GM21723 (cell line): ENCODE measurements at regions not wholly inside any gene's neighbourhood (a gene's known extent, or its start where the extent isn't known, plus 50 kb on each side); places are given as distances from the start of the nearest gene placed in this dataset.

Source experiments
- ATAC-seq: cut with Tn5 transposase; IDR thresholded peaks from one replicate; pipeline ENCODE4 v1.9.1; 2021; ENCODE audit warnings: mild to moderate bottlenecking, moderate library complexity; ENCODE audit not compliant: unreplicated experiment

- no peak for ATAC-seq
Observed at GRCh38 chr1:208413006-208413405, 168.8 kb upstream of the PLXNA2 start.

GRCh38 chr1:208418667-208419066 is 174.5 kb upstream of the PLXNA2 start:
- no peak for ATAC-seq

- ATAC-seq: no peak
Observed at GRCh38 chr1:208419746-208420420, 175.7 kb upstream of the PLXNA2 start.

GRCh38 chr1:208420696-208421095 is 176.5 kb upstream of the PLXNA2 start:
- ATAC-seq: no peak

DNA sequence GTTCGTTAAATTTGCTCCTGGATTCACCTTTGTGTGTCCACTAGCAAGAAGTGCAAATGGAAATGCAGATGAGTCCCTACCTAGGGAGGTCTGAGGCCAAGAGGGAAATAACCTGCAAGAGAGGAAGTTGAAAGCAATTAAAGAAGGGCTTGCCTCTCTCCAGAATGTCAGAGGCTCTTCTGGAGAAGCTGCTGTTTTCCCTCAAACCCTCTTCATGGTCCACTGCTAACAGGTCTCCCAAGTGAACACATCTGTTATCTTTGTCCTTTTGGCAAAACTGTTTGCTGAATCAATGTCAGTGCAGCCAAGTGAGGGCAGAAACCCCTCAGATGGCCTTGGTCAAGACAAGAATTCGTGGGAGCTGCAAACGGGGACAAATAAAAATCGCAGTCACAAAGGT is 177.3 kb upstream of the PLXNA2 start:
- no peak for ATAC-seq

GRCh38 chr1:208423526-208423925 is 179.3 kb upstream of the PLXNA2 start:
- ATAC-seq: no peak

- no peak for ATAC-seq
Observed at GRCh38 chr1:208425096-208425495, 180.9 kb upstream of the PLXNA2 start.

GRCh38 chr1:208430220-208430619 is 186.0 kb upstream of the PLXNA2 start:
- no peak for ATAC-seq

GRCh38 chr1:208431721-208432120 is 187.5 kb upstream of the PLXNA2 start:
- ATAC-seq: no peak

GRCh38 chr1:208432346-208432745 is 188.2 kb upstream of the PLXNA2 start:
- ATAC-seq: no peak

DNA sequence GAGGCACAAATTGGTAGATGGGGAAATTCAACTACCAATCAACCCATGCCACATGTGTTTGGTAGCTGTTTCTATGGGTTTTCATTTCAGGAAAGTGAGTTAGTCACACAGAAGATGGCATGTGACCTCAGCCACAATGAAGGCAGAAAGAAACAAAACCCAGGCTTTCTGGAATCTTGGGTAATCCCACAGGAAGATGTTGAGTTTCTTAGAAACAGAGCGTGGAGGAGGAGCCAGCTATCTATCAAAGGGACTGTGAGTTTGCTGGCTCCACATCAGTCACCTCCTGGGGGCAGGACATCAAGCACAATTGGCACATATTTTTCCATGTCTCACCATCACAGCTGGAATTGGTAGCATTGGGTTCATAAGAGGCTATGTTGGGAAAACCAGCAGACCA is 188.9 kb upstream of the PLXNA2 start:
- ATAC-seq: no peak

- ATAC-seq: no peak
Observed at GRCh38 chr1:208433971-208434370, 189.8 kb upstream of the PLXNA2 start.

DNA sequence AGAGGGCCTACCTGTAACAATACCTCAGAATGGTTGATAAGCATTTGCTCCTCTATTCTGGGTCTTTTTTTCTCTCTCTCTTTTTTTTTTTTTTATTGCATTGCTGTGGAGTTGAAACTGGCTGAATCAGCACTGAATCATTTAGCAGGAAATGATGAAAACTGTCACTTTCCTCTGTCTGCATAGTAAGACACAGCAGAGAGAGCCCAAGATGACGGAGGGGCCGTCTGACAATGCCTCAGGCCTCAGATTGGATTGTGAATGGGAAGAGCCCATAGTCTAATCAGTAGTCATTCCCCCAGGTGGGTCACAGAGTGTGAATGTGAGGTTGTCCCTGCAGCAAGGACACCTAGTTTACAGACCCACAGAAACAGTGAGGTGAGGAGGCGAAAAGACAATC is 193.2 kb upstream of the PLXNA2 start:
- ATAC-seq: no peak

GRCh38 chr1:208438112-208438699 is 194.0 kb upstream of the PLXNA2 start:
- ATAC-seq: no peak

- ATAC-seq: no peak
Observed at GRCh38 chr1:208445758-208446203, 201.6 kb upstream of the PLXNA2 start.

- no peak for ATAC-seq
Observed at GRCh38 chr1:208446271-208446691, 202.1 kb upstream of the PLXNA2 start.

DNA sequence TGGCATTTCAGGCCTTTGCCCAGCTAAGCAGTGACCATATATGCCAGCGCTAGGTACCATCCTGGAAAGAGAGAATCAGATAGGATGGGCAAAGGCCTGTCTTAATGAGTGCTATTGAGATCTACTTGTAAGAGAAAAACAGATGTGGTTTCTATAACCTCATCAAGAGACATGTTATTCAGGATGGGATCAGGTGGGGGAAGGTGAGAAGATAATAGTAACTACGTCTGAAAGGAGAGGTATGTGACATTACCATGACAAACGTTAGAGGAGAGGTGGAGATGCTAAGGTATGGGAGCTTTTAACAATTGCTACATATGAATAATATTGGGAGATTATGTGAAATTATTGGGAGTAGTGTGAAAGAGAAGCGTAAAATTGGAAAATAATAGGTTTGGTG is 204.2 kb upstream of the PLXNA2 start:
- ATAC-seq: no peak

GRCh38 chr1:208449951-208450350 is 205.8 kb upstream of the PLXNA2 start:
- no peak for ATAC-seq

DNA sequence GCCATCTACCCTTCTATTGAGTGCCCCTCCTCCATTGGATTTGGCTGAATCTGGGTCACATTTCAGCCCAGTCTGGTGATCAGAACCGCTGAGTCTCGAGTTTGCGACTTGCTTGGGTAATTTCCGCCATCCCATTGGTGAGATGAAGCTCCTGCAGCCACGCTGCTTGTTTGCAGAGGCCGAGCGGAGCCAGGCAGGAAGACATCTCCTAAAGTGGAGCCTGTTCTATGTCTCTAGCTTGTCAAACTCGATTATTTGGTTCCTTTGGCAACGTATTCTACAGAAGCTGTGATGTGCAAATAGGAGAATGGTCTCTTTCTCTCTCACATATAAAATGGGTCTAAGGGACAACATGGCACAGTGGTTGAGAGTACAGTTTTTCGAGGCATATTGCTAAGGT is 206.8 kb upstream of the PLXNA2 start:
- no peak for ATAC-seq

GRCh38 chr1:208455821-208456220 is 211.6 kb upstream of the PLXNA2 start:
- ATAC-seq: no peak

DNA sequence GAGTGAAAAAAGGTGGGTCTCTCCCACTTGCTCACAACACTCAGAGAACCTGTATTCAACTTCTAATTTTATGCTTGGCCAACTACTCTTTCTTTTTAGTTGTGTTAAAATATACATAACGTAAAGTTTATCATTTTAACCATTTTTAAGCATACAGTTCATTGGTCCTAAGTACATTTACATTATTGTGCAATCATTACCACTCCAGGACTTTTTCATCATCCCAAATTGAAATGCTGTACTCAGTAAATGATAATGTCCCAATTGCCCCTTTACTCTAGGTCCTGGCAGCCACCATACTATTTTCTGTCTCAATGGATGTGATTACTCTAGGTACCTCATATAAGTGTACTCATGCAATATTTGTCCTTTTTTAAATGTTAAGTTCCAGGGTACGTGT is 212.3 kb upstream of the PLXNA2 start:
- no peak for ATAC-seq

DNA sequence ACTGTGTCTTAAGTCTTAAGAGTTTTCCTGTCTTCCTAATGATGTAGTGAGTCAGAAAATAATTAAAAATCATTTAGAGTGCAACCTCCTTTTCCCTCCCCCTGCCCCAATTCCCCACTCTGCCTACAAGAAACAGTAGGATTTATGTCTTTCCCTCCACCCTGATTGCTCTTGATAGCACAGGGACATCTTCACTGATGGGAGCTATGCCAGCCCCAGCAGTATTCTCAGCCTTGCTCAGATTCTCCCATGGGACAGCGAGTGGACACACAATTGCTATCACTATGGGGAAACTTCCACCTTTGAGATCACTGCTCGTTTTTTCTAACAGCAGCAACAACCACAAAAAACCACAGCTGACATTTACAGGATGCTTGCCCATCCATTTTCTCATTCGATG is 216.6 kb upstream of the PLXNA2 start:
- no peak for ATAC-seq

DNA sequence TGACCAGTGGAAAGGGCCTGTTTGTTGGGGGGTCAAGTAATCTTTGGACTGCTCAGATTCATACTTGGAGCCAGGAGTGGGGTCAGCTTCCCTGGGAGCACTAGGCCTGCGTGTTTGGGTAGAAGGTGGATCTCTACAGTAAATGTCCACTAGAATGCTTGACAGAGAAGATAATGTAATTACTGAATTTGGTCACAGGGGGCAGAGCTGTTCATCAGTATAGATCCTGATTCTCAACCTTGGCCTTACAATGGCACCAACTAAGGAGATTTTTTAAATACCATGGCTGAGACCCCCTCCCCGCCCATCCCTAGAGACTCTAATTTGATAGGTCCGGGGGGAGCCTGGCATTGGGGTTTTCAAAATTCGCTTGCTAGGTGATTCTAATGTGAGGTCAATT is 217.5 kb upstream of the PLXNA2 start:
- no peak for ATAC-seq
